ENCODE measurements at regions not wholly inside any gene's neighbourhood (a gene's known extent, or its start where the extent isn't known, plus 50 kb on each side); places are given as distances from the start of the nearest gene placed in this dataset.

- Histone ChIP-seq H2AFZ (no peak overlapping the region), H3K4me3 (no peak overlapping the region), H3K4me1 (ENCODE audit: insufficient read depth) (no peaks in the 10 kb centered on the region), H3K36me3 (ENCODE audit: insufficient read depth) (no peaks in the 10 kb centered on the region), H3K27ac (ENCODE audit: low read depth) (no peak overlapping the region), H3F3A (replicated peaks; ENCODE audit: low read depth) (no peaks in the 10 kb centered on the region), H4K20me1 (replicated peaks; ENCODE audit: insufficient read depth) (no peaks in the 10 kb centered on the region; the same call in 1 of the 2 replicates), H3K27me3 (ENCODE audit: insufficient read depth) (no peaks in the 10 kb centered on the region), H3K9me2 (ENCODE audit: insufficient read depth) (no peaks in the 10 kb centered on the region), H3K4me2 (no peak overlapping the region), H3K79me2 (replicated peaks; ENCODE audit: insufficient read depth) (no peaks in the 10 kb centered on the region)
- Mint-ChIP-seq H3K4me1 (peaks cover 4% of the 10 kb centered on the region; the same call in 1 of the 3 replicates), H3K9me3 (no peaks in the 10 kb centered on the region), H3K27ac (no peak overlapping the region), H3K27me3 (ENCODE audit: insufficient read depth, low read depth, poor library complexity) (peaks cover 16% of the 10 kb centered on the region), H3K4me3 (no peak overlapping the region), H3K36me3 (ENCODE audit: low read depth) (peaks cover 5% of the 10 kb centered on the region; the same call in 1 of the 3 replicates)
- ATAC-seq = no peak
- no peak for TF ChIP-seq STAT1 (IDR thresholded peaks at IDR 0.05; ENCODE audit: unreplicated experiment)
- no peak for TF ChIP-seq ZNF114 (CRISPR knock-in tag; IDR thresholded peaks at IDR 0.05)
- no peak for TF ChIP-seq ZNF462 (CRISPR knock-in tag; IDR thresholded peaks at IDR 0.05)
- TF ChIP-seq REST (IDR thresholded peaks at IDR 0.05; ENCODE audit: unreplicated experiment) = no peak
- TF ChIP-seq EZH2 (IDR thresholded peaks at IDR 0.05; ENCODE audit: low read depth, unreplicated experiment) = no peak
- TF ChIP-seq POLR2AphosphoS5 (IDR thresholded peaks at IDR 0.05; ENCODE audit: low read depth) = no peak
- TF ChIP-seq ZNF331 (CRISPR knock-in tag; IDR thresholded peaks at IDR 0.05; ENCODE audit: low read depth) = no peak
- TF ChIP-seq CREB1 (CRISPR knock-in tag; IDR thresholded peaks at IDR 0.05; ENCODE audit: low read depth) = no peak
- no peak for TF ChIP-seq CTCF (conservative IDR thresholded peaks at IDR 0.05; ENCODE audit: low read depth in 2 of 2)
- TF ChIP-seq, protein P1, sequence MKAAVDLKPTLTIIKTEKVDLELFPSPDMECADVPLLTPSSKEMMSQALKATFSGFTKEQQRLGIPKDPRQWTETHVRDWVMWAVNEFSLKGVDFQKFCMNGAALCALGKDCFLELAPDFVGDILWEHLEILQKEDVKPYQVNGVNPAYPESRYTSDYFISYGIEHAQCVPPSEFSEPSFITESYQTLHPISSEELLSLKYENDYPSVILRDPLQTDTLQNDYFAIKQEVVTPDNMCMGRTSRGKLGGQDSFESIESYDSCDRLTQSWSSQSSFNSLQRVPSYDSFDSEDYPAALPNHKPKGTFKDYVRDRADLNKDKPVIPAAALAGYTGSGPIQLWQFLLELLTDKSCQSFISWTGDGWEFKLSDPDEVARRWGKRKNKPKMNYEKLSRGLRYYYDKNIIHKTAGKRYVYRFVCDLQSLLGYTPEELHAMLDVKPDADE (IDR thresholded peaks at IDR 0.05) = no peak
- no peak for TF ChIP-seq EZH2phosphoT487 (IDR thresholded peaks at IDR 0.05; ENCODE audit: unreplicated experiment)
- DNase-seq (ENCODE audit: low spot score) = no peak
Measured at GRCh38 chr3:127037418-127037841, 54.5 kb downstream of the PLXNA1 start.

Measured in GM23338 (cell line).